B cell (primary cell): ENCODE measurements at regions not wholly inside any gene's neighbourhood (a gene's known extent, or its start where the extent isn't known, plus 50 kb on each side); places are given as distances from the start of the nearest gene placed in this dataset.

Source experiments
- ATAC-seq: fragments of 200-7000 bp; cut with Tn5 transposase; one replicate; pipeline ENCODE4 v1.10.0; 2021; ENCODE audit warnings: low read depth, mild to moderate bottlenecking, moderate number of reproducible peaks, moderate library complexity
- CTCF ChIA-PET: fragments of 350-600 bp; sonication (Branson Sonifier 250); formaldehyde crosslinking; loops from one replicate; lab custom pipeline; 2021; ENCODE audit warnings: antibody characterized with exemption, inconsistent platforms; lab: Charles Lee
- POLR2A ChIA-PET: fragments of 350-600 bp; sonication (Branson Sonifier 250); formaldehyde crosslinking; loops from one replicate; lab custom pipeline; 2021; ENCODE audit warnings: antibody characterized with exemption; lab: Charles Lee
- DNase-seq: peaks from one replicate; pipeline ENCODE4 v3.0.0; 2013
- H2AFZ ChIP-seq: 2 replicates; pipeline ENCODE4 v1.6.1; 2012; ENCODE audit warnings: mild to moderate bottlenecking, low read depth, low read length; ENCODE audit not compliant: insufficient read depth, poor library complexity, severe bottlenecking
- H3K27ac ChIP-seq, 2 donors: 1 replicate in 1 of 2; 2 replicates in 1 of 2; pipeline ENCODE4 v1.5.1; 2012 to 2013; ENCODE audit warnings: low read length in 2 of 2, mild to moderate bottlenecking in 2 of 2, moderate library complexity in 1 of 2
- H3K27me3 ChIP-seq, 4 experiments: fragments of 200-600 bp in 1 of 4; sonication (generic) in 1 of 4; replicated peaks in 1 of 4; 1 replicate in 2 of 4; 2 replicates in 2 of 4; pipeline versions ENCODE4 v1.6.1 to v1.7.0; 2013 to 2016; ENCODE audit warnings: low read length in 3 of 4, mild to moderate bottlenecking in 2 of 4, mixed read lengths in 1 of 4, moderate library complexity in 1 of 4; ENCODE audit not compliant: insufficient read depth in 4 of 4, control insufficient read depth in 3 of 4; ENCODE audit errors: control extremely low read depth in 1 of 4
- H3K36me3 ChIP-seq, 2 experiments: replicated peaks in 1 of 2; 1 replicate in 1 of 2; 2 replicates in 1 of 2; pipeline versions ENCODE4 v1.6.1 to v1.7.1; 2013; ENCODE audit warnings: low read length in 1 of 2; ENCODE audit not compliant: insufficient read depth in 2 of 2, control insufficient read depth in 1 of 2; ENCODE audit errors: control extremely low read depth in 1 of 2, extremely low read depth in 1 of 2
- H3K4me1 ChIP-seq, 2 donors: fragments of 200-600 bp in 1 of 2; sonication (generic) in 1 of 2; 1 replicate in 1 of 2; 2 replicates in 1 of 2; pipeline versions ENCODE4 v1.5.1 to v1.6.1; 2013 to 2017; ENCODE audit warnings: low read length in 2 of 2; ENCODE audit not compliant: control insufficient read depth in 2 of 2, insufficient read depth in 2 of 2
- H3K4me2 ChIP-seq: replicated peaks from 2 replicates; pipeline ENCODE3; 2012; ENCODE audit warnings: mild to moderate bottlenecking, low read depth, low read length; ENCODE audit not compliant: poor library complexity, severe bottlenecking
- H3K4me3 ChIP-seq, 5 experiments: fragments of 200-600 bp in 1 of 5; sonication (generic) in 1 of 5; 1 replicate in 3 of 5; 2 replicates in 2 of 5; pipeline versions ENCODE4 v1.5.1 to v1.7.0; 2011 to 2016; ENCODE audit warnings: low read length in 4 of 5, mild to moderate bottlenecking in 4 of 5, low read depth in 2 of 5, control low read depth in 1 of 5, moderate library complexity in 1 of 5; ENCODE audit not compliant: insufficient read depth in 1 of 5; ENCODE audit errors: control extremely low read depth in 1 of 5, extremely low read depth in 1 of 5
- H3K79me2 ChIP-seq: fragments of 200-600 bp; sonication (generic); one replicate; pipeline ENCODE4 v1.6.0; 2016; ENCODE audit warnings: low read length; ENCODE audit not compliant: control insufficient read depth, insufficient read depth
- H3K9ac ChIP-seq: fragments of 200-600 bp; sonication (generic); 2 replicates; pipeline ENCODE4 v1.6.1; 2017; ENCODE audit warnings: mild to moderate bottlenecking, low read length, moderate library complexity
- H3K9me3 ChIP-seq, 3 donors: one replicate each; pipeline versions ENCODE4 v1.6.1 to v1.7.1; 2013; ENCODE audit warnings: low read length in 2 of 3; ENCODE audit not compliant: control insufficient read depth in 2 of 3, insufficient read depth in 1 of 3; ENCODE audit errors: control extremely low read depth in 1 of 3
- H4K20me1 ChIP-seq: 2 replicates; pipeline ENCODE4 v1.6.0; 2012; ENCODE audit warnings: mild to moderate bottlenecking, low read length; ENCODE audit not compliant: insufficient read depth, control insufficient read depth, poor library complexity, severe bottlenecking
- H3K27ac Mint-ChIP-seq: one replicate; pipeline ENCODE4 v1.8.0; 2021; ENCODE audit warnings: mixed read lengths
- H3K27me3 Mint-ChIP-seq: one replicate; pipeline ENCODE4 v1.8.0; 2021; ENCODE audit warnings: mixed read lengths
- H3K4me1 Mint-ChIP-seq: one replicate; pipeline ENCODE4 v1.8.0; 2021; ENCODE audit warnings: mixed read lengths
- H3K4me3 Mint-ChIP-seq: one replicate; pipeline ENCODE4 v1.8.0; 2021; ENCODE audit warnings: mixed read lengths
- H3K9me3 Mint-ChIP-seq: one replicate; pipeline ENCODE4 v1.8.0; 2022; ENCODE audit warnings: mixed read lengths; ENCODE audit not compliant: insufficient read depth
- CTCF ChIP-seq: fragments of 200-600 bp; IDR thresholded peaks from one replicate; pipeline ENCODE4 v1.8.0; 2022; ENCODE audit warnings: antibody characterized with exemption, mild to moderate bottlenecking
- EZH2 ChIP-seq: IDR thresholded peaks from 2 replicates; pipeline ENCODE4 v1.6.1; 2012; ENCODE audit warnings: borderline replicate concordance, low read depth, mild to moderate bottlenecking, moderate library complexity, low read length; ENCODE audit not compliant: insufficient read depth, poor library complexity, severe bottlenecking
- WGBS: methylation state at CpG from one replicate; pipeline ENCODE4 v1.1.5; 2013; ENCODE audit warnings: missing lambda C conversion rate; ENCODE audit not compliant: insufficient coverage; 5-methylcytosine and 5-hydroxymethylcytosine counted together
- intact Hi-C: fragments of 100-400 bp; cut with micrococcal nuclease; formaldehyde crosslinking; loops from one replicate; pipeline ENCODE4 v1.10.0; 2022

- Histone ChIP-seq H2AFZ (no peak overlapping the region), H3K4me2 (no peak overlapping the region), H3K36me3 (no peaks in the 10 kb centered on the region), H3K79me2 (no peaks in the 10 kb centered on the region), H4K20me1 (no peaks in the 10 kb centered on the region), H3K9ac (no peak overlapping the region), H3K27ac (no peak overlapping the region), H3K9me3 (no peaks in the 10 kb centered on the region), H3K4me1 (no peaks in the 10 kb centered on the region), H3K4me3 (no peak overlapping the region), H3K27me3 (no peaks in the 10 kb centered on the region)
- no peak overlapping the region for H3K4me3 Mint-ChIP-seq
- H3K27ac Mint-ChIP-seq: no peak overlapping the region
- DNase-seq (no peak), ATAC-seq (no peak)
- TF ChIP-seq CTCF: no peak
- ChIA-PET CTCF (no interaction called here), POLR2A (no interaction called here)
- H3K27me3 Mint-ChIP-seq: no peaks in the 10 kb centered on the region
- intact Hi-C loops: no loop called here
- H3K9me3 Mint-ChIP-seq: peaks cover 6% of the 10 kb centered on the region
- no peaks in the 10 kb centered on the region for H3K4me1 Mint-ChIP-seq
Measured at GRCh38 chr14:82362452-82362851, 828.8 kb upstream of the SEL1L start.

GRCh38 chr14:82365471-82365870, 831.8 kb upstream of the SEL1L start:
- Mint-ChIP-seq H3K4me3 (no peak overlapping the region), H3K4me1 (no peaks in the 10 kb centered on the region), H3K27ac (no peak overlapping the region), H3K27me3 (no peaks in the 10 kb centered on the region), H3K9me3 (peaks cover 11% of the 10 kb centered on the region)
- no peaks in the 10 kb centered on the region for H3K4me1 ChIP-seq
- TF ChIP-seq CTCF: no peak
- no peak for TF ChIP-seq EZH2
- POLR2A ChIA-PET: no interaction called here
- H3K36me3 ChIP-seq: no peaks in the 10 kb centered on the region
- CTCF ChIA-PET: no interaction called here
- no peak overlapping the region for H3K27ac ChIP-seq
- 85% methylated on average over 2 of the region's 4 CpGs for WGBS
- H3K4me2 ChIP-seq: no peak overlapping the region
- peaks cover 0 to 3% (median 0%) of the 10 kb centered on the region in 3 donors for H3K9me3 ChIP-seq
- H3K27me3 ChIP-seq: no peaks in the 10 kb centered on the region
- no peak overlapping the region for H2AFZ ChIP-seq
- H3K4me3 ChIP-seq: no peak overlapping the region
- H3K9ac ChIP-seq: no peak overlapping the region
- no peaks in the 10 kb centered on the region for H3K79me2 ChIP-seq
- no peaks in the 10 kb centered on the region for H4K20me1 ChIP-seq
- intact Hi-C loops: no loop called here
- DNase-seq (no peak), ATAC-seq (no peak)
